HCT116 (cell line): ENCODE measurements at regions not wholly inside any gene's neighbourhood (a gene's known extent, or its start where the extent isn't known, plus 50 kb on each side); places are given as distances from the start of the nearest gene placed in this dataset.

Experiments
- ATF3 ChIP-seq: IDR thresholded peaks from 2 replicates; pipeline ENCODE4 v1.6.1; 2012
- CEBPB ChIP-seq: IDR thresholded peaks from 2 replicates; pipeline ENCODE4 v1.6.1; 2012; ENCODE audit warnings: low read depth
- CTCF ChIP-seq, 3 experiments: fragments of 200-600 bp in 1 of 3; sonication (generic) in 1 of 3; IDR thresholded peaks in 2 of 3; conservative IDR thresholded peaks in 1 of 3; 2 replicates each; pipeline ENCODE4 v1.5.1; 2012 to 2017; ENCODE audit warnings: low read depth in 2 of 3, low read length in 2 of 3, antibody characterized with exemption in 1 of 3, borderline replicate concordance in 1 of 3, control low read depth in 1 of 3, mild to moderate bottlenecking in 1 of 3, mixed read lengths in 1 of 3, mixed run types in 1 of 3, moderate library complexity in 1 of 3; ENCODE audit not compliant: insufficient read depth in 1 of 3
- EGR1 ChIP-seq: IDR thresholded peaks from 2 replicates; pipeline ENCODE4 v1.6.1; 2012; ENCODE audit warnings: low read depth
- POLR2A ChIP-seq: IDR thresholded peaks from 2 replicates; pipeline ENCODE4 v1.7.0; 2011; ENCODE audit warnings: borderline replicate concordance; ENCODE audit not compliant: insufficient read depth, insufficient read length; ENCODE audit errors: extremely low read depth

GRCh38 chr4:126614356-126614855 is 1018.4 kb upstream of the INTU start:
- TF ChIP-seq CEBPB (no peak), POLR2A (no peak), CTCF (IDR thresholded peaks at IDR 0.05 in 2 of 3, conservative IDR thresholded peaks at IDR 0.05 in 1 of 3; ENCODE audit: borderline replicate concordance in 1 of 3, insufficient read depth in 1 of 3, low read depth in 2 of 3, low read length in 2 of 3) (no peak), EGR1 (no peak), ATF3 (no peak)
